ENCODE measurements at regions not wholly inside any gene's neighbourhood (a gene's known extent, or its start where the extent isn't known, plus 50 kb on each side); places are given as distances from the start of the nearest gene placed in this dataset.

GRCh38 chr2:145617420-145617819, 1097.5 kb upstream of the ZEB2 start:
- H3K4me3 ChIP-seq (ENCODE audit: low read depth, low read length) = no peak overlapping the region
- no peak for DNase-seq (ENCODE audit: low read depth)

- no peak overlapping the region for H3K4me3 ChIP-seq (ENCODE audit: low read depth, low read length)
- no peak for DNase-seq (ENCODE audit: low read depth)
Measured at GRCh38 chr2:145615626-145616025, 1095.7 kb upstream of the ZEB2 start.

- H3K4me3 ChIP-seq (ENCODE audit: low read depth, low read length) = no peak overlapping the region
- DNase-seq (ENCODE audit: low read depth) = no peak
Measured at GRCh38 chr2:145609951-145610350, 1090.0 kb upstream of the ZEB2 start.

- DNase-seq (ENCODE audit: low read depth) = no peak
- H3K4me3 ChIP-seq (ENCODE audit: low read depth, low read length) = no peak overlapping the region
Measured at GRCh38 chr2:145601361-145601925, 1081.5 kb upstream of the ZEB2 start.

DNA sequence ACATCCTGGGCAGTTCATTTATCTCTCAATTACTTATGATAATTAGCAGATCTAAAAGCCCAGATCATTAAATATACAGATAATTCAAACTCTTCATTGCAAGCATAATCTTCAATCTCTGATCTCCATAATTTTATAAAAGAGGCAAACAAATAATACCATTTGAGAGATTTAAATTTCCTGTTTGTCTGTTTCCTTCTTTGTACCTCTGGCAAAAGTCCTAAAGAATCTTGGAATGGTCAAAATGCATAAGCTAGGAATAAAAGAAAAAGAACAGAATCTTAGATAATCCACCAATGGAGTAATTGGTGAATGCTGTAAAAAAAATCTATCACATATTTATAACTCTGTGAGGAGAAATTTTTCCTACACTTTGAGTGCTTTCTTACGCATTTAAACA, 1080.9 kb upstream of the ZEB2 start:
- DNase-seq (ENCODE audit: low read depth) = no peak
- H3K4me3 ChIP-seq (ENCODE audit: low read depth, low read length) = no peak overlapping the region

- H3K4me3 ChIP-seq (ENCODE audit: low read depth, low read length) = no peak overlapping the region
- no peak for DNase-seq (ENCODE audit: low read depth)
Measured at GRCh38 chr2:145599756-145600155, 1079.8 kb upstream of the ZEB2 start.

DNA sequence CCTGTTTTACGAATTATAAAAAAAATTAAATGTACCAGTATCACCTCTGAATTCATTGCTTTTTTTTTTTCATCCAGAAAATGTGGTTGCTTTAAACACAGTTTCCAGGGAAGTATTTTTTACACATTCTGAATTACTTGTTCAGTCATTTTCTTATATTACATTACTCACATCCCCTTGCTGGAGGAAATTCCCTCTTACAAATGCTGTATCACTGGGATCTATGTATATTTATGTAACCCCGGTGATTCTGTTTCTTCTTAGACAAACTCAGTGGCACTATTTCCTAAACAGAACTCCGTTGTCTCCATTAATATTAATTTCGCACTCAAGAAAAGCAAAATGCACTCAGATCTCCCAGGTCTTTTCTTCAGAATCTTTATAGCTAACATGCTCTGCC, 1078.5 kb upstream of the ZEB2 start:
- DNase-seq (ENCODE audit: low read depth) = no peak
- H3K4me3 ChIP-seq (ENCODE audit: low read depth, low read length) = no peak overlapping the region

DNA sequence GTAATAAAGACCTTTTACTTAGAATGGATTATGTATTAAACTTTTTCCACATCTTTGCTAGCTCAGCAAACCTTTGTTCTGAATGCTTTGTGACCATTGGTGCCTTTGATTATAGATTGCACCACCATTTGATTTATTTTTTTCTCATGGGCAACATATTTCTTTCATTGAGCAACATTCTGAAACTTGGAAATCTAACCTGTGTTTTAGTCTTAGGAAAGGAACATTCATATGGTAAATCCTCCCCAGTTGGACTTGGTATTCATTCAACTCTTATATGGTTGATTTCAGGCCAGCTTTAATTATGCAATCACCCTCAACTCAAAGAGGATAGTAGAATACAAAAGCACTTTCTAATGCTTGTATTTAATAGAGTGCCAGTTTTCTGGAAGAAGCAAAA, 1077.9 kb upstream of the ZEB2 start:
- DNase-seq (ENCODE audit: low read depth) = peak; percentile 78
- H3K4me3 ChIP-seq (ENCODE audit: low read depth, low read length) = no peak overlapping the region

DNA sequence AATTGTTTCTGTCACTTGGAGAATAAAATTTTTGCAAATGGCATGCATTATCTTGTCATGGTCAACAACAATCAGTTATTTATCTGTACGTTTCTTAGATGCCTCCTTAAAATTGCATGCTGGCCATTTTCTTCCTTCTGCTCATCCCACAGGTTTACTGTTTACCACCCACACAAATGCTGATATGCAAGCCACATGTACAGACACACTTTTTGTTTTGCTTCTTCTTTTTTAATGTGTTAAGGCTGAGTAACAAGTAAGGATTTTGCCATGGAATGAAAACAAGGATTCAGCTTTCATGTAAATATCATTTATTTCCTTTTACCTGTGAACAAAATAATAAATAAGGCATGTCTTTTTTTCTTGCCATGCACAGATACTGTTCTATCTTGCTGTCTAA, 1077.1 kb upstream of the ZEB2 start:
- no peak for DNase-seq (ENCODE audit: low read depth)

GRCh38 chr2:145596416-145596815, 1076.5 kb upstream of the ZEB2 start:
- no peak overlapping the region for H3K4me3 ChIP-seq (ENCODE audit: low read depth, low read length)
- no peak for DNase-seq (ENCODE audit: low read depth)

More for the DNA sequence above, 1077.1 kb upstream of the ZEB2 start:
- no peak overlapping the region for H3K4me3 ChIP-seq (ENCODE audit: low read depth, low read length)

- DNase-seq (ENCODE audit: low read depth) = no peak
- H3K4me3 ChIP-seq (ENCODE audit: low read depth, low read length) = no peak overlapping the region
Measured at GRCh38 chr2:145595296-145595695, 1075.4 kb upstream of the ZEB2 start.

DNA sequence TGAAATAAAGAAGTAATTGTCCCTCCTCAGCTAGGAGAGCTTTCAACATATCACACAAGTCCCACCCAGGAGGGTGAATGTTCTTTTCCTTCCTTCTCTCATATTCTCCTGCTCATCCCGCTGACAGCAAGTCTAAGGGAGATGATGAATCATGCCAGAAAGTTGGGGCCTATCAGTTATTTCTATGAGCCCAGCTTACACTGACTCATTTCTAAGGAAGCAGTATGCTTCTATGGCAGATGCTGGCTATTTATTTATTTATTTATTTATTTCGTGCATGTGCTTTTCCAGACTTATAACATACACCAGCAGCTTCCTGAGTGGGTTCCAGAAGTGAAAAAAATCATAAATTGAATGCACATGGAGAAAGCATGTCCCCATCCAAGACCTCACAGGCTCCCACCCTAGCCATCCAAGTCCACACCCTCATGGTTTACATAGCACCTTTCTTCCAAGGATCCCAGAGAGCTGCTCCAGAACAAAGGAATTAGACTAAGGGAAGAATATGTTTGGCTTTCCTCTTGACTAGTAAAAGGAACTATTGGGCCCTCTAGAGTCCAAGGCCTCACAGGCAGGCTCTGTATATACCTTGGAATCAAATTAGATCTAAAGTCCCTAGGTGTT, 1074.2 kb upstream of the ZEB2 start:
- peak; percentile 92 for DNase-seq (ENCODE audit: low read depth)
- no peak overlapping the region for H3K4me3 ChIP-seq (ENCODE audit: low read depth, low read length)

DNA sequence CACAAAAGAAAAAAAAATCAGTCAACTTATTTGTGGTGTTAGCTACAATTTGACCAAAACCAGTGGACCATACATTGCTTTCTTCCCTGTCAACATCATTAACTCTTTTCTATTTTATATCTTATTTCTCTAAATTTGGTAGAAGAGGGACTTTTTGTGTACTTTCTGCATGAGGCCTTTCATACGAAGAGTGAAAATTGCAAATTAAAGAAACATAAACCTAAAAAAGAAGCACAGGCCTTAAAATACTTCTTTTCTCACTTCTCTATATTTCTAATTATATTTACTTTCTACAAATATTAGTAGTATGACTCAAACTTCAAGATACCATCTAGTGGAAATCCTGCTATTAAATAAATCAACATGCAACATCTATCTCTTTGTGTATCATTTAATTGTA, 1073.4 kb upstream of the ZEB2 start:
- H3K4me3 ChIP-seq (ENCODE audit: low read depth, low read length) = no peak overlapping the region
- no peak for DNase-seq (ENCODE audit: low read depth)

DNA sequence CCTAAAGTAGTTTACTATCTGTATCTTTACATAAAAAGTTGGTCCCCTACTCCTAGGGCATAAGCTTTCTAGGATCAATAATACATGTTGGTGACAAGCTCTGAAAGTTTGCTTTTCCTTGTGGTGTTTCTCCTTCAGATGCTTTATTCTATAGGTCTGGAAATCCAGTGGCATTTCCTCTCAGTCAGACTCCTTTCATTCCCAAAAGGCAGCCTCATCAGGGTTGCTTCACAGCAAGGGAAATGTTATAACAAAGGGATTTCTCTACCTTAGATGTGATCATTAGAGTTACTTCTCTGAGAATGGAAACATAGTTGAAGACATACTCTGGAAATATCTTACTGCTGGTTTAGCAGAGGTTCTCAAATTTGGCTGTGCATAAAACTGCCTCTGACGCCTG, 1072.4 kb upstream of the ZEB2 start:
- no peak for DNase-seq (ENCODE audit: low read depth)

DNA sequence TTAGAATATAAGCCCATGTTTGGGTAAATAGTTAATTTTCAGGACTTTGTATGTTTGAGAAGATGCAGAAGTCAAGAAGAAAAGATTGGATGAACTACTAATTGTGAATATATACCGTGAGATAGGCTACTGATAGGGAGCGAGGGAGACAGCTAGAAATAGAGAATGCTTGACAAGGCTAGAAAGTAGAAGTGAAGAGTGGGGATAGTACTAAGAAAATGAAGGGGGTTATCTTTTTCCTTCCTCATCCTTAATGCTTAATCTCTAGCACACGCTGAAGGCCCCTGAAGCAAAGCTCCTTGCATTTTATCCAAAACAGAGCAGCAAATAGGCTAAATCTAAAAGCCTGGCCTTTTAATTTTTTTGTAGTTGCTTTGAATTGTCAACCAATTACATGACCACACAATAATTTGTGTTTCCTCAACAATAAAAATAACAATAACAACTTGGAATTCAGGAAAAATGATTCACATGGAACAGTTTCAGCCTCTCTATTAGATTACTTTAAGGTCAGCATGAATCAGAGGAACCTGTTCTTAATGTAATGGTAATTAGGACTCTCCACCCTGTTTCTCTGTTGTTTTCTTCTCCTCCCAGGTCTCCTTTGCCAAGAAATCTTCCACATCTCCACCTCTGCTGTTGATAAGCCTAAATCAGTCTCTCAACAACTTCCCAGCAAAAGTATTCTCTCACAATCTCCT, 1071.3 kb upstream of the ZEB2 start:
- DNase-seq (ENCODE audit: low read depth) = no peak
- H3K4me3 ChIP-seq (ENCODE audit: low read depth, low read length) = no peak overlapping the region

More for the DNA sequence above, 1072.4 kb upstream of the ZEB2 start:
- no peak overlapping the region for H3K4me3 ChIP-seq (ENCODE audit: low read depth, low read length)

DNA sequence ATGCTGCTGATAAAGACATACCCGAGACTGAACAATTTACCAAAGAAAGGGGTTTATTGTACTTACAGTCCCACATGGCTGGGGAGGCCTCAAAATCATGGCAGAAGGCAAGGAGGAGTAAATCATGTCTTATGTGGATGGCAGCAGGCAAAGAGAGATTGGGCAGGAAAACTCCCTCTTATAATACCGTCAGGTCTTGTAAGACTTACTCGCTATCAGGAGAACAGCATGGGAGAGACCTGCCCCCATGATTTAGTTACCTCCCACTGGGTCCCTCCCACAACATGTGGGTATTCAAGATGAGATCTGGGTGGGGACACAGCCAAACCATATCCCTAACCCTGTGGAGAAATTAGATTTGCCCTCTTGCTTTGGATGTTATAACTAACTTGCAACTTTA, 1068.0 kb upstream of the ZEB2 start:
- no peak for DNase-seq (ENCODE audit: low read depth)
- H3K4me3 ChIP-seq (ENCODE audit: low read depth, low read length) = no peak overlapping the region

- no peak overlapping the region for H3K4me3 ChIP-seq (ENCODE audit: low read depth, low read length)
- no peak for DNase-seq (ENCODE audit: low read depth)
Measured at GRCh38 chr2:145584353-145584752, 1064.4 kb upstream of the ZEB2 start.

- H3K4me3 ChIP-seq (ENCODE audit: low read depth, low read length) = no peak overlapping the region
- no peak for DNase-seq (ENCODE audit: low read depth)
Measured at GRCh38 chr2:145573608-145574007, 1053.7 kb upstream of the ZEB2 start.

GRCh38 chr2:145572238-145572637, 1052.3 kb upstream of the ZEB2 start:
- DNase-seq (ENCODE audit: low read depth) = no peak

GRCh38 chr2:145569108-145569507, 1049.2 kb upstream of the ZEB2 start:
- no peak overlapping the region for H3K4me3 ChIP-seq (ENCODE audit: low read depth, low read length)
- DNase-seq (ENCODE audit: low read depth) = peak; percentile 39

More at GRCh38 chr2:145572238-145572637, 1052.3 kb upstream of the ZEB2 start:
- H3K4me3 ChIP-seq (ENCODE audit: low read depth, low read length) = no peak overlapping the region

Data from skeletal muscle cell (primary cell).